ENCODE measurements at regions not wholly inside any gene's neighbourhood (a gene's known extent, or its start where the extent isn't known, plus 50 kb on each side); places are given as distances from the start of the nearest gene placed in this dataset.

DNA sequence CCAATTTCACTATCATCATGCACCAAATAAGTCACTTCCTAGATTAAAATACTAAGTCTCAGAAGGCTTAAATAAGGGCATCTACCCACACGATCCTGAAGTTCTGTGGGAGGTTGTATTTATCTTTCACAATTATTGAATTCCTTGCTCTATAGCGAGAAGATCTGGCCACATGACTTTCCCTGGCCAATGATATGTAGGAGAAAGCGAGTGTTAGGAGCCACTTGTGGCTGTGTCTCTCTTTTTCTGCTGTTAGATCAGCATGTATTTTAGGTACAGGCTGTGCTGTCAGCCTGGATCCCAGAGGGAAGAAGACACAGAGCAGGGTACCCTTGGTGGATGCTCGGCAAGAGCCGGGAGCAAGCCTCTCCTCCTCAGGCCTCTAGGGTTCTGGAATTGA lies 131.3 kb upstream of the DPP6 start:
- no peak for DNase-seq (ENCODE audit: low read depth)
- no peak overlapping the region for H3K4me3 ChIP-seq (ENCODE audit: low read depth, low read length)
- TF ChIP-seq, protein P1, sequence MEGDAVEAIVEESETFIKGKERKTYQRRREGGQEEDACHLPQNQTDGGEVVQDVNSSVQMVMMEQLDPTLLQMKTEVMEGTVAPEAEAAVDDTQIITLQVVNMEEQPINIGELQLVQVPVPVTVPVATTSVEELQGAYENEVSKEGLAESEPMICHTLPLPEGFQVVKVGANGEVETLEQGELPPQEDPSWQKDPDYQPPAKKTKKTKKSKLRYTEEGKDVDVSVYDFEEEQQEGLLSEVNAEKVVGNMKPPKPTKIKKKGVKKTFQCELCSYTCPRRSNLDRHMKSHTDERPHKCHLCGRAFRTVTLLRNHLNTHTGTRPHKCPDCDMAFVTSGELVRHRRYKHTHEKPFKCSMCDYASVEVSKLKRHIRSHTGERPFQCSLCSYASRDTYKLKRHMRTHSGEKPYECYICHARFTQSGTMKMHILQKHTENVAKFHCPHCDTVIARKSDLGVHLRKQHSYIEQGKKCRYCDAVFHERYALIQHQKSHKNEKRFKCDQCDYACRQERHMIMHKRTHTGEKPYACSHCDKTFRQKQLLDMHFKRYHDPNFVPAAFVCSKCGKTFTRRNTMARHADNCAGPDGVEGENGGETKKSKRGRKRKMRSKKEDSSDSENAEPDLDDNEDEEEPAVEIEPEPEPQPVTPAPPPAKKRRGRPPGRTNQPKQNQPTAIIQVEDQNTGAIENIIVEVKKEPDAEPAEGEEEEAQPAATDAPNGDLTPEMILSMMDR (IDR thresholded peaks at IDR 0.05; ENCODE audit: insufficient read depth, low read depth, low read length, missing control alignments) = no peak

DNA sequence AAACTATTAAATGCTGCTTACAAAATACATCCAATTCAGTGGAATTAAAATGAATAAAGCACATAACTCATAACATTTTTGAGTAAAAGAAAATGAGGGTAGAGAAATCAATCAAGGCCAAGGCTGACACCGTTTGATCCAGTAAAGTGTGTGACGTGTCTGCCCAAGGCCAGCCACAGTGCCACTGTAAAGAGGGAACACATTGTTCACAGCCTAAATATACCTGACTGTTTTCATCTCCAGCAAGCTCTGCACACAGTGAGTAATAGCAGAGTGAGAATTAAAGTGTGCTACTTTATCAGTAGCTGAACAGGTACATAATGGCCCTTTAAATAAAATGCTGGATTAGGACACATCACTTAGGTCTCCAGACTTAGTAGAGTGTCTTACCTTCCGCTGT lies 130.8 kb upstream of the DPP6 start:
- no peak for DNase-seq (ENCODE audit: low read depth)
- TF ChIP-seq, protein P1 (IDR thresholded peaks at IDR 0.05; ENCODE audit: insufficient read depth, low read depth, low read length, missing control alignments) = no peak
- H3K4me3 ChIP-seq (ENCODE audit: low read depth, low read length) = no peak overlapping the region

DNA sequence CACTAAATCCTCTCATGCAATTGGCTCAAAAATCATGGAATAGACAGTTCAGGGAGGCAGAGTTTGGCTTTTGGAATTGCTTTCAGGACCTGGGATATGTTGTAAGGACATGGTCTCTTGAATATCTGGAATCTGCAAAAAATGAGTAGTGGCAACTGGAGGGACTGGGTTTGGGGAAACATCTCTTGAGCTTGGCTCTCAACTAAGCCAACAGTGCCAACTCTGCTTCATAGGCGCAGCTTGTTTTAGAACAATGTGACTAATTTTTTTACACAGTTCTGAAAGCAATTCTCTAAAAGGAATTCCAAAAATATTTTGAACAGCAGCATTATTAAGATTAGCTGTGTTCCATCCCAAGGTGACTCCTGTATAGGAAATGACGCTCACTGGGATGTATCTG lies 121.5 kb upstream of the DPP6 start:
- H3K4me3 ChIP-seq (ENCODE audit: low read depth, low read length) = no peak overlapping the region
- TF ChIP-seq, protein P1 (IDR thresholded peaks at IDR 0.05; ENCODE audit: insufficient read depth, low read depth, low read length, missing control alignments) = no peak
- DNase-seq (ENCODE audit: low read depth) = no peak

DNA sequence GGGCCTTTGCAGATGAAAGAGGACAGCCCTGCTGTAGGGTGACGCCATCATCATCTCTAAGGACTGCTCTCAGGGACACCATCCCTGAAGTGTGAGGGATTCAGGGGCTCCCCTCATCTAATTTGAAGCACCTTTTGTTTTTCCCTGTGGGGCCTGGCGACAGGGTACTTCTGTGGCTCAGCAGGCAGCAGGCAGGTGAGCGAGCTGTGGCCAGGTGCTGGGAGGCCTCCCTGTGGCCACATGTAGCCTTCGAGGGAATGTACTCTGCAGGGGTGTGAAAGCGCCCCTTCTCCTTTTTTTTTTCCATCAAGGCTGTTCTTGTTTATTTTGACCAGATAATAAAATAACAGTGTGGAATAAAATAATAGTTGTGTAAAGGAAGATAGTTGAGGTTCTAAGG lies 118.2 kb upstream of the DPP6 start:
- no peak for DNase-seq (ENCODE audit: low read depth)
- H3K4me3 ChIP-seq (ENCODE audit: low read depth, low read length) = no peak overlapping the region
- TF ChIP-seq, protein P1 (IDR thresholded peaks at IDR 0.05; ENCODE audit: insufficient read depth, low read depth, low read length, missing control alignments) = no peak

DNA sequence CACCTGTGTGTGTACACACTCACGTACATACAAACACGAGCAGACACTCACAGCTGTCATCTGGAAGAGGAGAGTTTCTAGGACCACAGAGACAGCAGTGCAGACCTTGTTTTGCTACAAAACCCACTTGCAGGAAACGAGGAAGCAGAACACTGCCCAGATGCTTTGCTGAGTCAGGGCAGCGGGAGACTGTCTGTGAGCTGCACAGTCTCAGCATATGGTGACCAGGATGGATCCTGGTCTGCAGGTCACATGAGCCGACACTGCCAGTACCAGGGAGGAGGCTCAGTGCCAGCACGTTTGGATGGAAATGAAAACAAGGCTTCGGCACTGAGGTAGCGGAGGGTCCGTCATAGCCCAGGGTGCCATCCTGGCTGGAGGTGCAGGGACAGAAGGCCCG lies 117.6 kb upstream of the DPP6 start:
- TF ChIP-seq, protein P1 (IDR thresholded peaks at IDR 0.05; ENCODE audit: insufficient read depth, low read depth, low read length, missing control alignments) = no peak
- DNase-seq (ENCODE audit: low read depth) = no peak

DNA sequence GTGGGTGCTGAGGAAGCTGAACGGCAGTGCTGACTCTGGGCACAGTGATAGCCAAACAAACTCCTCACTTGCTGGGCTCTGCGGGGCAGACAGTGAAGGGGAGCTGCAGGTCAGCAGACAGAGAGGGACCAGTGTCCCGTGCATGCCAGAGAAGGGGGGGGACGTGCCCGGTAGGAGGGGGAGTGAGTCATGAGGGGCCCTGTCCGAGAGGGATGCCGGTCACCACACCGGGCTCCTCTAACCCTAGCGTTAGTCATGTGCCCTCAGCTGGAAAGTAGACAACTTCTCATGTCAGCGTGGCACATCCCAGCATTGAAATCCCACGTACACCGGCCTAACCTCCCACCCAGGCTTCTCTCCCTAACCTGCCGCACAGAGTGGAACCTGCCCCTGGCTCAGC lies 117.1 kb upstream of the DPP6 start:
- DNase-seq (ENCODE audit: low read depth) = no peak
- H3K4me3 ChIP-seq (ENCODE audit: low read depth, low read length) = no peak overlapping the region
- TF ChIP-seq, protein P1 (IDR thresholded peaks at IDR 0.05; ENCODE audit: insufficient read depth, low read depth, low read length, missing control alignments) = no peak

More for the DNA sequence above, 117.6 kb upstream of the DPP6 start:
- H3K4me3 ChIP-seq (ENCODE audit: low read depth, low read length) = no peak overlapping the region

DNA sequence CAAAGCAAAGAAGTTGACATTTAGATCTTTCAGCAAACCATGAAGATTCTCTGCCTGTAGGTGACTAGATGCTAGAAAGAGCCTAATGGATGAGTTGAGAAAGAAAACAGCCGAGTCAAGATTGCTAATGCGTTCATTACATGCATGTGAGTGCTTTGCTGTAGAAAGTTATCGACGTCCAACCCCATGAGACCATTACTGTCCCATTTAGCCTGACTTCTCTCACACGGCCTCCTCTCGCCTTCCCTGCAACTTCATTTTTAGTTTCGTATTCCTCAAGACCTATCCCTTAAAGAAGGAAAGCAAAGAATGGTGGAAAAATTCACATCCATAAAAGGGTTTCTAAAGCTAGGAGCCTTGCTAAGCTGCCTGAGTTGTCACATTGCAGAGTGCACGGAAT lies 113.7 kb upstream of the DPP6 start:
- TF ChIP-seq, protein P1 (IDR thresholded peaks at IDR 0.05; ENCODE audit: insufficient read depth, low read depth, low read length, missing control alignments) = no peak
- no peak for DNase-seq (ENCODE audit: low read depth)
- H3K4me3 ChIP-seq (ENCODE audit: low read depth, low read length) = no peak overlapping the region

All from GM12865 (cell line).